HepG2 (cell line): ENCODE measurements at regions not wholly inside any gene's neighbourhood (a gene's known extent, or its start where the extent isn't known, plus 50 kb on each side); places are given as distances from the start of the nearest gene placed in this dataset.

Experiments used
- ATAC-seq: fragments of 200-7000 bp; cut with Tn5 transposase; 3 replicates; pipeline ENCODE4 v1.9.1; 2020; ENCODE audit warnings: mild to moderate bottlenecking, moderate library complexity
- BruUV-seq: library from RNA; stranded (reverse); fragments of 400-500 nt; replicated peaks from 2 replicates; lab custom pipeline; 2021; lab: Mats Ljungman, UMichigan
- CTCF ChIA-PET: fragments of 300-600 bp; formaldehyde crosslinking; extraction: SDS; loops from one replicate; lab custom pipeline; 2021; ENCODE audit warnings: low total read pairs, inconsistent platforms, low intra/inter-chr PET ratio; lab: Yijun Ruan, JAX
- POLR2A ChIA-PET: fragments of 350-600 bp; sonication (Branson Sonifier 250); formaldehyde crosslinking; loops from one replicate; lab custom pipeline; 2020; ENCODE audit warnings: antibody characterized with exemption, inconsistent platforms; lab: Yijun Ruan, JAX
- DNase-seq: peaks from one replicate; pipeline ENCODE4 v3.0.0-alpha.2; 2015; ENCODE audit warnings: low spot score
- FAIRE-seq: peaks from 3 replicates; lab custom pipeline; 2011; peaks lifted over from hg19 to GRCh38; lab: Jason Lieb, UNC
- H2AFZ ChIP-seq: one replicate; pipeline ENCODE4 v1.6.1; 2011; ENCODE audit warnings: low read length, inconsistent platforms
- H3K27ac ChIP-seq: fragments of 300-600 bp; 3 replicates; pipeline ENCODE4 v1.8.0; 2011; ENCODE audit warnings: mixed run types, mild to moderate bottlenecking, mixed read lengths, low read length, inconsistent platforms; ENCODE audit not compliant: insufficient read depth; ENCODE audit errors: extremely low read length
- H3K27me3 ChIP-seq, 2 experiments: fragments of 200-600 bp in 1 of 2; 2 replicates in 1 of 2; 3 replicates in 1 of 2; pipeline versions ENCODE4 v1.6.0 to v1.8.0; 2011; ENCODE audit warnings: low read length in 2 of 2, mild to moderate bottlenecking in 2 of 2, moderate library complexity in 2 of 2, inconsistent platforms in 1 of 2; ENCODE audit not compliant: insufficient read depth in 2 of 2, control insufficient read depth in 1 of 2
- H3K36me3 ChIP-seq, 2 experiments: fragments of 200-600 bp in 1 of 2; replicated peaks in 1 of 2; 2 replicates in 1 of 2; 3 replicates in 1 of 2; pipeline versions ENCODE4 v1.5.1 to v1.8.0; 2011; ENCODE audit warnings: low read length in 2 of 2, inconsistent platforms in 1 of 2; ENCODE audit not compliant: insufficient read depth in 2 of 2, control insufficient read depth in 1 of 2
- H3K4me1 ChIP-seq: 2 replicates; pipeline ENCODE4 v1.5.1; 2012; ENCODE audit warnings: low read length, inconsistent platforms; ENCODE audit not compliant: insufficient read depth
- H3K4me2 ChIP-seq: 2 replicates; pipeline ENCODE4 v1.6.0; 2011; ENCODE audit warnings: low read depth, low read length, inconsistent platforms
- H3K4me3 ChIP-seq, 3 experiments: fragments of 200-600 bp in 1 of 3; sonication (generic), shearing (Covaris generic) in 1 of 3; replicated peaks in 1 of 3; 2 replicates each; pipeline ENCODE4 v1.5.1; 2011 to 2016; ENCODE audit warnings: low read length in 3 of 3, inconsistent platforms in 2 of 3, low read depth in 2 of 3, mild to moderate bottlenecking in 2 of 3, control low read depth in 1 of 3, mixed read lengths in 1 of 3; ENCODE audit not compliant: insufficient read depth in 1 of 3
- H3K79me2 ChIP-seq: one replicate; pipeline ENCODE4 v1.6.1; 2011; ENCODE audit warnings: low read length, inconsistent platforms; ENCODE audit not compliant: insufficient read depth
- H3K9ac ChIP-seq: 2 replicates; pipeline ENCODE4 v1.6.0; 2011; ENCODE audit warnings: mild to moderate bottlenecking, low read depth, low read length, inconsistent platforms; ENCODE audit not compliant: insufficient read depth
- H3K9me3 ChIP-seq: 2 replicates; pipeline ENCODE4 v1.5.1; 2012; ENCODE audit warnings: mild to moderate bottlenecking, low read length
- H4K20me1 ChIP-seq: 2 replicates; pipeline ENCODE4 v1.6.0; 2011; ENCODE audit warnings: inconsistent platforms, mild to moderate bottlenecking, low read length, moderate library complexity; ENCODE audit not compliant: insufficient read depth
- BORCS8-MEF2B ChIP-seq: sonication (generic); formaldehyde crosslinking; IDR thresholded peaks from 2 replicates; pipeline ENCODE4 v1.8.0; 2022; ENCODE audit warnings: mild to moderate bottlenecking, missing genetic modification reagents
- CHD4 ChIP-seq: fragments of 200-600 bp; sonication (generic); IDR thresholded peaks from 2 replicates; pipeline ENCODE4 v1.7.0; 2017; ENCODE audit warnings: mild to moderate bottlenecking, low read length, borderline replicate concordance
- DBP ChIP-seq: sonication (generic); formaldehyde crosslinking; IDR thresholded peaks from 2 replicates; pipeline ENCODE4 v1.4.0; 2020; ENCODE audit warnings: missing genetic modification reagents; ENCODE audit errors: not compliant biosample characterization
- ELF3 ChIP-seq: IDR thresholded peaks from 2 replicates; pipeline ENCODE4 v1.6.1; 2016; ENCODE audit warnings: missing genetic modification reagents, missing compliant biosample characterization
- MED1 ChIP-seq: sonication (generic); formaldehyde crosslinking; IDR thresholded peaks from 2 replicates; pipeline ENCODE4 v1.4.0; 2020; ENCODE audit warnings: missing genetic modification reagents
- NFKB2 ChIP-seq: sonication (generic); formaldehyde crosslinking; IDR thresholded peaks from 2 replicates; pipeline ENCODE4 v1.4.0; 2020; ENCODE audit warnings: missing genetic modification reagents, borderline replicate concordance
- PBX2 ChIP-seq: IDR thresholded peaks from 2 replicates; pipeline ENCODE4 v1.6.1; 2016; ENCODE audit warnings: control low read depth
- UBTF ChIP-seq: sonication (generic); formaldehyde crosslinking; IDR thresholded peaks from 2 replicates; pipeline ENCODE4 v1.4.0; 2020; ENCODE audit warnings: mild to moderate bottlenecking, missing genetic modification reagents
- ZBTB34 ChIP-seq: sonication (generic); formaldehyde crosslinking; IDR thresholded peaks from 2 replicates; pipeline ENCODE4 v1.8.0; 2022; ENCODE audit warnings: mild to moderate bottlenecking, missing genetic modification reagents
- ZBTB49 ChIP-seq: sonication (generic); formaldehyde crosslinking; IDR thresholded peaks from 2 replicates; pipeline ENCODE4 v1.4.0; 2020; ENCODE audit warnings: missing genetic modification reagents, borderline replicate concordance
- ZNF234 ChIP-seq: sonication (generic); formaldehyde crosslinking; conservative IDR thresholded peaks from 2 replicates; pipeline ENCODE4 v1.5.1; 2020; ENCODE audit warnings: mild to moderate bottlenecking, missing genetic modification reagents
- ZNF556 ChIP-seq: sonication (generic); formaldehyde crosslinking; IDR thresholded peaks from 2 replicates; pipeline ENCODE4 v1.4.0; 2020; ENCODE audit warnings: mild to moderate bottlenecking, missing genetic modification reagents, borderline replicate concordance
- ZNF570 ChIP-seq: sonication (generic); formaldehyde crosslinking; IDR thresholded peaks from 2 replicates; pipeline ENCODE4 v1.4.0; 2020; ENCODE audit warnings: mild to moderate bottlenecking, missing genetic modification reagents, borderline replicate concordance
- WGBS: methylation state at CpG from one replicate; pipeline ENCODE4 v1.1.6; 2017; ENCODE audit warnings: low lambda C conversion rate; 5-methylcytosine and 5-hydroxymethylcytosine counted together
- in situ Hi-C: cut with HindIII; loops from 2 replicates; pipeline ENCODE4 v1.10.0; 2017; ENCODE audit warnings: low pct_unique_long_range_greater_than_20kb; ENCODE audit not compliant: extremely low pct_ligation_motif_present
- intact Hi-C: fragments of 100-400 bp; cut with micrococcal nuclease; formaldehyde crosslinking; loops from one replicate; pipeline ENCODE4 v1.10.0; 2022; ENCODE audit not compliant: unreplicated experiment
- TF ChIP-seq, protein P1 (sequence below): sonication (generic); formaldehyde crosslinking; IDR thresholded peaks from 2 replicates; pipeline ENCODE4 v1.8.0; 2022; ENCODE audit warnings: missing genetic modification reagents, mild to moderate bottlenecking, moderate library complexity, borderline replicate concordance

DNA sequence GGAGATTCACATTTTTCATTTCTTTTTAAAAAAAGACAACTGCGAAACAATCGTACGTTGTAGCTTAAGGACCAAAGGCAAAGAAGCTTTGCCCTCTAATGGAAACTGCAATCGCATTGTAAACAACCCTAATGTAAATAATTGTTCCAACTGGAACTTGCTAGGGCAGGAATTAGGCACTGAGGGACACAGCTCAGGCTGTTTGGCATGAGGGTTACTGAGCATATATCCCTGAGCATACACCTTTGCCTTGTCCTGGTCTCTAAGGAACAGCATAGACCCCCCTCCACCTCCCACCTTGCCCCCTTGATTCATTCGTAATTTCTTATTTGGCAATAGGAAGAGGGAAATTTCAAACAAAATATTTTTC lies 396.4 kb downstream of the LNPK start:
- DNase-seq (peak; percentile 77), ATAC-seq (peak; percentile 79), FAIRE-seq (no peak)
- Histone ChIP-seq H3K9me3 (no peaks in the 10 kb centered on the region), H2AFZ (no peak overlapping the region), H3K27me3 (no peaks in the 10 kb centered on the region), H3K4me3 (peak overlapping the region; percentile 12 to 40 (median 38); a peak in 4 of 6 replicates), H3K27ac (peak overlapping the region; percentile 81), H3K9ac (peak overlapping the region; percentile 62), H3K79me2 (peaks cover 4% of the 10 kb centered on the region), H3K36me3 (no peaks in the 10 kb centered on the region), H3K4me2 (peak overlapping the region; percentile 75), H4K20me1 (no peaks in the 10 kb centered on the region), H3K4me1 (peaks cover 39% of the 10 kb centered on the region)
- in situ Hi-C loops, result no loop called here
- no TSS peak for BruUV-seq
- ChIA-PET POLR2A (interaction anchor here (0.9 to 2.1 kb wide), 8 partner anchors 9 to 1658 kb away, joined by 3 to 39 read pairs (median 6); partner anchors contain the start of genes LNPK and NFE2L2), CTCF (no interaction called here)
- 5% methylated on average over 5 of the region's 5 CpGs for WGBS
- intact Hi-C loops, result loop anchor here (1.0 to 10.0 kb wide), 3 partner anchors 11 to 399 kb away; partner anchors contain the start of gene LNPK
- TF ChIP-seq DBP (CRISPR knock-in tag), result no peak
- TF ChIP-seq ZBTB49, result no peak
- TF ChIP-seq ZNF556, result no peak
- 0 out of 2 replicates have a peak, but pooled peaks have one; percentile 17 for TF ChIP-seq MED1 (CRISPR knock-in tag)
- no peak for TF ChIP-seq BORCS8-MEF2B (CRISPR knock-in tag)
- no peak for TF ChIP-seq PBX2 (CRISPR knock-in tag)
- TF ChIP-seq UBTF (CRISPR knock-in tag), result no peak
- TF ChIP-seq, protein P1, sequence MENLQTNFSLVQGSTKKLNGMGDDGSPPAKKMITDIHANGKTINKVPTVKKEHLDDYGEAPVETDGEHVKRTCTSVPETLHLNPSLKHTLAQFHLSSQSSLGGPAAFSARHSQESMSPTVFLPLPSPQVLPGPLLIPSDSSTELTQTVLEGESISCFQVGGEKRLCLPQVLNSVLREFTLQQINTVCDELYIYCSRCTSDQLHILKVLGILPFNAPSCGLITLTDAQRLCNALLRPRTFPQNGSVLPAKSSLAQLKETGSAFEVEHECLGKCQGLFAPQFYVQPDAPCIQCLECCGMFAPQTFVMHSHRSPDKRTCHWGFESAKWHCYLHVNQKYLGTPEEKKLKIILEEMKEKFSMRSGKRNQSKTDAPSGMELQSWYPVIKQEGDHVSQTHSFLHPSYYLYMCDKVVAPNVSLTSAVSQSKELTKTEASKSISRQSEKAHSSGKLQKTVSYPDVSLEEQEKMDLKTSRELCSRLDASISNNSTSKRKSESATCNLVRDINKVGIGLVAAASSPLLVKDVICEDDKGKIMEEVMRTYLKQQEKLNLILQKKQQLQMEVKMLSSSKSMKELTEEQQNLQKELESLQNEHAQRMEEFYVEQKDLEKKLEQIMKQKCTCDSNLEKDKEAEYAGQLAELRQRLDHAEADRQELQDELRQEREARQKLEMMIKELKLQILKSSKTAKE (CRISPR knock-in tag), result no peak
- TF ChIP-seq ZNF234 (CRISPR knock-in tag), result no peak
- no peak for TF ChIP-seq ZBTB34 (CRISPR knock-in tag)
- TF ChIP-seq NFKB2 (CRISPR knock-in tag), result no peak
- no peak for TF ChIP-seq ZNF570 (CRISPR knock-in tag)
- TF ChIP-seq CHD4, result no peak; the same call in 1 of the 2 replicates
- peak; percentile 58; the same call in 1 of the 2 replicates for TF ChIP-seq ELF3 (CRISPR knock-in tag)
